Heart left ventricle (tissue), 16 donors: ENCODE measurements at regions not wholly inside any gene's neighbourhood (a gene's known extent, or its start where the extent isn't known, plus 50 kb on each side); places are given as distances from the start of the nearest gene placed in this dataset.

ENCODE experiments used
- ATAC-seq, 4 donors: fragments of 200-7000 bp; cut with Tn5 transposase; one replicate each; pipeline ENCODE4 v1.9.1; 2020 to 2022; ENCODE audit warnings: moderate library complexity in 4 of 4, mild to moderate bottlenecking in 3 of 4, moderate number of reproducible peaks in 1 of 4
- DNase-seq, 5 donors: peaks; one replicate each; pipeline ENCODE4 v3.0.0-alpha.2; 2020
- H3K27ac ChIP-seq, 12 donors: fragments of 200-600 bp; sonication (generic) in 4 of 12; one replicate each; pipeline versions ENCODE4 v1.5.0 to v1.8.0; 2016 to 2022; ENCODE audit warnings: mild to moderate bottlenecking in 2 of 12
- H3K27me3 ChIP-seq, 9 donors: fragments of 200-600 bp; sonication (generic) in 2 of 9; one replicate each; pipeline versions ENCODE4 v1.5.1 to v1.8.0; 2016 to 2022; ENCODE audit warnings: mild to moderate bottlenecking in 3 of 9
- H3K36me3 ChIP-seq, 9 donors: fragments of 200-600 bp; sonication (generic) in 2 of 9; one replicate each; pipeline versions ENCODE4 v1.5.0 to v1.8.0; 2018 to 2022; ENCODE audit warnings: mild to moderate bottlenecking in 2 of 9
- H3K4me1 ChIP-seq, 12 donors: fragments of 200-600 bp; sonication (generic) in 4 of 12; one replicate each; pipeline versions ENCODE4 v1.5.0 to v1.8.0; 2016 to 2022; ENCODE audit warnings: mild to moderate bottlenecking in 3 of 12
- H3K4me3 ChIP-seq, 12 donors: fragments of 200-600 bp; sonication (generic) in 4 of 12; one replicate each; pipeline versions ENCODE4 v1.5.0 to v1.8.0; 2017 to 2022; ENCODE audit warnings: mild to moderate bottlenecking in 9 of 12, moderate library complexity in 4 of 12
- H3K9me3 ChIP-seq, 12 donors: fragments of 200-600 bp; sonication (generic) in 4 of 12; one replicate each; pipeline versions ENCODE4 v1.5.0 to v1.8.0; 2016 to 2022; ENCODE audit warnings: mild to moderate bottlenecking in 1 of 12
- POLR2A ChIP-seq, 2 donors: fragments of 450-650 bp; IDR thresholded peaks; one replicate each; pipeline ENCODE4 v1.6.1; 2017; ENCODE audit warnings: antibody characterized with exemption in 2 of 2, mild to moderate bottlenecking in 2 of 2, moderate library complexity in 2 of 2
- WGBS, 4 donors: extraction: QIAGEN DNeasy Blood & Tissue Kit in 2 of 4; methylation state at CpG; one replicate each; pipeline versions ENCODE4 v1.1.5 to v1.1.7; 2013 to 2018; 5-methylcytosine and 5-hydroxymethylcytosine counted together
- intact Hi-C, 10 donors: fragments of 100-400 bp; cut with DNase I; formaldehyde crosslinking; loops; one replicate each; pipeline versions ENCODE4 v1.11.1 to v1.14.2; 2022
- TF ChIP-seq, protein P1 (sequence below), 12 donors: fragments of 200-600 bp; sonication (generic) in 4 of 12; IDR thresholded peaks; one replicate each; pipeline versions ENCODE4 v1.5.0 to v1.8.0; 2018 to 2022; ENCODE audit warnings: antibody characterized with exemption in 12 of 12, mild to moderate bottlenecking in 5 of 12
- donor health status: ischemic (EF 13 %, LVEDD 7.1; RV severe dilation, severe dysfunction).
- donor health status: healthy with polysubstance abuse.
- donor health status: DM: no; HTN: yes; CAD: no.
- donor health status: DM: no; HTN: no; CAD: no.
- donor health status: ischemic (EF 25% LVEDD 6.9; RV normal size, moderate dysfunction).
- donor health status: ischemic (EF 25% LVEDD 5.7; RV mildly dilated, moderate dysfunction).
- donor health status: healthy.
- donor health status: DM: yes; HTN: yes; CAD: no.
- donor health status: ischemic (EF 35%, LVEDD 5.7; RV mildly dilated, moderate dysfunction).
- donor health status: nonischemic (EF 11% LVEDD 7.7; RV severe dilation, severe dysfunction).
- donor health status: DM: yes; HTN: yes; CAD: no.
- donor health status: PGD.
- donor health status: ischemic (EF 29% LVEDD 5.4; RV normal size, mild dysfunction).
- donor health status: nonischemic (EF 23%, LVEDD 6.1; RV moderate dilation, normal function).

DNA sequence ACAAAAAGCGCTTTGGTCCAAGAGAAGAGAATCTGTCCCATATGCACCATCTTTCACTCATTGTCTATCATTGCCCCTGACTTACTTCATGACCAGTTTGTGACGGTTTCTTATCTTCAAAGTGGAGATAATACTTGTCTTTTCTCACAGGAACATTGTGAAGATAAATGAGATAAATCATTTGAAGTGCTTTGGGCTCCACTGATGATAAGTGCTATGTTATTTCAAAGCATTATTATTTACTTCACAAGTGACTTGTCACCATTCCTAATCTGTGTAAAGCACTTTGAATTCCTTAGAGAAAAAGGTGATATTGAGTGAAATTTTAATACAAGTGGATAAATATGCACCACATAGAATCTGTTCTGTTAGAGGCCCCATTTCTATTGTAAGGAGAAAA, 731.6 kb upstream of the PTBP2 start:
- Histone ChIP-seq H3K27ac (no peak overlapping the region), H3K9me3 (no peaks in the 10 kb centered on the region), H3K4me3 (no peak overlapping the region), H3K4me1 (no peaks in the 10 kb centered on the region), H3K27me3 (no peaks in the 10 kb centered on the region), H3K36me3 (no peaks in the 10 kb centered on the region)
- intact Hi-C loops: no loop called here
- no peak for TF ChIP-seq POLR2A (IDR thresholded peaks at IDR 0.05)
- TF ChIP-seq, protein P1, sequence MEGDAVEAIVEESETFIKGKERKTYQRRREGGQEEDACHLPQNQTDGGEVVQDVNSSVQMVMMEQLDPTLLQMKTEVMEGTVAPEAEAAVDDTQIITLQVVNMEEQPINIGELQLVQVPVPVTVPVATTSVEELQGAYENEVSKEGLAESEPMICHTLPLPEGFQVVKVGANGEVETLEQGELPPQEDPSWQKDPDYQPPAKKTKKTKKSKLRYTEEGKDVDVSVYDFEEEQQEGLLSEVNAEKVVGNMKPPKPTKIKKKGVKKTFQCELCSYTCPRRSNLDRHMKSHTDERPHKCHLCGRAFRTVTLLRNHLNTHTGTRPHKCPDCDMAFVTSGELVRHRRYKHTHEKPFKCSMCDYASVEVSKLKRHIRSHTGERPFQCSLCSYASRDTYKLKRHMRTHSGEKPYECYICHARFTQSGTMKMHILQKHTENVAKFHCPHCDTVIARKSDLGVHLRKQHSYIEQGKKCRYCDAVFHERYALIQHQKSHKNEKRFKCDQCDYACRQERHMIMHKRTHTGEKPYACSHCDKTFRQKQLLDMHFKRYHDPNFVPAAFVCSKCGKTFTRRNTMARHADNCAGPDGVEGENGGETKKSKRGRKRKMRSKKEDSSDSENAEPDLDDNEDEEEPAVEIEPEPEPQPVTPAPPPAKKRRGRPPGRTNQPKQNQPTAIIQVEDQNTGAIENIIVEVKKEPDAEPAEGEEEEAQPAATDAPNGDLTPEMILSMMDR (IDR thresholded peaks at IDR 0.05): no peak
- WGBS, 4 donors: 46 to 54% (median 49%) methylated on average over 2 of the region's 2 CpGs
- no peak for ATAC-seq
- DNase-seq: no peak

DNA sequence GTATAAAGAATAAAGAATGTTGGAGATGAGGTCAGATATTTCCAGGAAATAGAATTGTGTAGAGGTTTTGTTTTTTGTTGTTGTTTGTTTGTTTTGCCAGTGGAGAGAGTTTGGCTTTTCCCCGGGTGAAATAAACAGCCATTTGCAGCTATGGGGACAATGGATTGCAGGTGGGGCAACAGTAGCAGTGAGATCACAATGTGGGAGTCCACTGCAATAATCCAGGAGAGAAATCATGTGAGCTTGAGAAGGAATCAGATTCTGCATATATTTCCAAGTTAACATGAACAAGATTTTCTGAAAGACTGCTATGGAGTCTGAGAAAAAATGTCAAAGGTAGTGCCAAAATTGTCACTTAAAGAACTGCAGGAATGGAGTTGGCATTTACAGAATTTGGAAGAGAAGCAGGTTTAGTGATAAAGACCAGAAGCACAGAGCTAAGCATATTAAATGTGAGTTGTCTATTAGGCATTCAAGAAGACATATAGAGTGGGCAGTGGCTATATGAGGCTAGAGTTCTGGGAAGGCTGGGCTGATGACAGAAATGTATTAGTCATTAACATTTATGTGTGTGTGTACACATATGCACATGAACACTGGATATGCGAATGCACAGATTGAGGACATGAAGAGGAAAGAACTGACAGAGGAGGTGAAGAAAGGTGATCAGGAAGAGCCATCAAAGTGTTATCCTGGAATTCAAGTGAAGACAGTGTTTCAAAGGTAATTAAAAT, 729.6 kb upstream of the PTBP2 start:
- ATAC-seq: no peak
- H3K4me3 ChIP-seq: no peak overlapping the region
- DNase-seq: no peak
- H3K9me3 ChIP-seq: no peaks in the 10 kb centered on the region
- TF ChIP-seq, protein P1 (IDR thresholded peaks at IDR 0.05): no peak
- TF ChIP-seq POLR2A (IDR thresholded peaks at IDR 0.05): no peak
- H3K27me3 ChIP-seq: no peaks in the 10 kb centered on the region
- intact Hi-C loops: no loop called here
- H3K4me1 ChIP-seq: no peaks in the 10 kb centered on the region
- 39 to 85% (median 51%) methylated on average over 2 of the region's 2 CpGs for WGBS, 4 donors
- no peaks in the 10 kb centered on the region for H3K36me3 ChIP-seq
- H3K27ac ChIP-seq: no peak overlapping the region

DNA sequence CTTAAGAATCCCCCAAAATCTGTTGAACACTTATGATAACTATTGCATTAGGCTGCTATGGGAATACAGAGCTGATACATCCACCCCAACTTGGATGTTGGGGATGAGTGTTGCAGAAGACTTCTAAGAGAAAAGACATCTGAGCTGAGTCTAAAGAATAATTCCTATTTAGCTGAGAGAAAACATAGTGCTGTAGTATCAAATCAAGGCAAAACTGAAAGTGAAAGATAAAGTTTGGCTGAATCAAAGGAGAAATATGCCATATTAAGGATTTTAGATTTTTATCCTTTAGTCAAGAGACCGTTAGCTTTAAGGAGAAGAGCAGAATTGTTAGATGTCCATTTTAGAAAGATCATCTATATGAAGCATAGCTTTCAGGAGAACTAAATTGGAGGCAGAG, 726.9 kb upstream of the PTBP2 start:
- intact Hi-C loops: no loop called here
- DNase-seq (no peak), ATAC-seq (no peak)
- no peaks in the 10 kb centered on the region for H3K9me3 ChIP-seq
- no peak for TF ChIP-seq POLR2A (IDR thresholded peaks at IDR 0.05)
- TF ChIP-seq, protein P1 (IDR thresholded peaks at IDR 0.05): no peak
- no peak overlapping the region for H3K27ac ChIP-seq
- no peaks in the 10 kb centered on the region for H3K27me3 ChIP-seq
- H3K4me3 ChIP-seq: peak overlapping the region in 3 of 12 donors; percentile 8 to 17 (median 10)
- H3K36me3 ChIP-seq: no peaks in the 10 kb centered on the region
- WGBS, 4 donors: 50 to 75% (median 62%) methylated on average over 1 of the region's 1 CpG
- no peaks in the 10 kb centered on the region for H3K4me1 ChIP-seq

DNA sequence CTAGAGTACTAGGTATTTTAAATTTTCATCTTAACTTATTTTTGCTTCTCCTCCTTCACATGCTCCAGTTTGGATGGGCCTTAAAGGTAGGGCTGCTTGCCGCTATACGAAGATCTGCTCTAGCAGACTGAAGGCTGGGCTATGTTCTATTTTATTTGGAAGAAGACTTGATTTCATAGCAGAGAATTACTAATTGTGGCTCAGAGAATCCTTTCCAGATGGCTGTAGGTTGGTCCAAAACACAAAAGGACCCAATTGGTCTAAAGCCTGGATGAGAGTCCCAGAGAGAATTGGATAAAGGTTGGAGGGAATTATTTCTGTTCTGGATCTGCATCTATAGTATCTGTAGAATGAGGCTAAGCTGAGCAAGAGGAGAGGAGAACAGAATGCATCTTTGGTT, 719.4 kb upstream of the PTBP2 start:
- peaks cover 0 to 4% (median 0%) of the 10 kb centered on the region in 12 donors for H3K9me3 ChIP-seq
- TF ChIP-seq, protein P1 (IDR thresholded peaks at IDR 0.05): no peak
- TF ChIP-seq POLR2A (IDR thresholded peaks at IDR 0.05): no peak
- DNase-seq (no peak), ATAC-seq (no peak)
- H3K27ac ChIP-seq: no peak overlapping the region
- H3K4me3 ChIP-seq: no peak overlapping the region
- intact Hi-C loops: no loop called here
- no peaks in the 10 kb centered on the region for H3K36me3 ChIP-seq
- WGBS, 4 donors: 77 to 93% (median 89%) methylated on average over 2 of the region's 2 CpGs
- H3K4me1 ChIP-seq: no peaks in the 10 kb centered on the region
- H3K27me3 ChIP-seq: no peaks in the 10 kb centered on the region
